MM.1S (cell line): ENCODE measurements at regions not wholly inside any gene's neighbourhood (a gene's known extent, or its start where the extent isn't known, plus 50 kb on each side); places are given as distances from the start of the nearest gene placed in this dataset.
"Not testable (repeated sequence)": the region's sequence is repeated elsewhere in the genome, so short reads cannot be mapped to it uniquely, and the experiment has no call there.

Experiments used
- DNase-seq: peaks from one replicate; pipeline ENCODE4 v3.0.0-alpha.2; 2015
- H2AFZ ChIP-seq: fragments of 300-600 bp; sonication (generic); 2 replicates; pipeline ENCODE4 v1.6.0; 2016; ENCODE audit warnings: antibody characterized with exemption, low read length
- H3F3A ChIP-seq: fragments of 300-600 bp; sonication (generic); 2 replicates; pipeline ENCODE4 v1.6.1; 2016; ENCODE audit warnings: mild to moderate bottlenecking, antibody characterized with exemption, low read length, moderate library complexity, mixed read lengths; ENCODE audit not compliant: insufficient read depth
- H3K27ac ChIP-seq: fragments of 300-600 bp; sonication (generic); 2 replicates; pipeline ENCODE4 v1.5.1; 2016; ENCODE audit warnings: mild to moderate bottlenecking, low read length
- H3K27me3 ChIP-seq: fragments of 300-600 bp; sonication (generic); replicated peaks from 2 replicates; pipeline ENCODE4 v1.6.0; 2016; ENCODE audit warnings: low read length; ENCODE audit not compliant: insufficient read depth
- H3K36me3 ChIP-seq: fragments of 300-600 bp; sonication (generic); replicated peaks from 2 replicates; pipeline ENCODE4 v1.6.1; 2016; ENCODE audit warnings: mild to moderate bottlenecking, low read length, mixed read lengths; ENCODE audit not compliant: insufficient read depth
- H3K4me1 ChIP-seq: fragments of 300-600 bp; sonication (generic); 2 replicates; pipeline ENCODE4 v1.6.1; 2016; ENCODE audit warnings: low read length, mixed read lengths
- H3K4me2 ChIP-seq: fragments of 300-600 bp; sonication (generic); 2 replicates; pipeline ENCODE4 v1.6.0; 2016; ENCODE audit warnings: low read depth, low read length
- H3K4me3 ChIP-seq: fragments of 300-600 bp; sonication (generic); 2 replicates; pipeline ENCODE4 v1.5.1; 2016; ENCODE audit warnings: low read length, mixed read lengths
- H3K79me2 ChIP-seq: fragments of 300-600 bp; sonication (generic); 2 replicates; pipeline ENCODE4 v1.6.1; 2016; ENCODE audit warnings: mixed run types, low read length, mixed read lengths
- H3K9ac ChIP-seq: fragments of 300-600 bp; sonication (generic); 2 replicates; pipeline ENCODE4 v1.6.1; 2016; ENCODE audit warnings: low read length, mixed read lengths
- H3K9me2 ChIP-seq: fragments of 300-600 bp; sonication (generic); replicated peaks from 2 replicates; pipeline ENCODE4 v1.6.1; 2016; ENCODE audit warnings: mild to moderate bottlenecking, low read length, mixed read lengths; ENCODE audit not compliant: insufficient read depth
- H3K9me3 ChIP-seq: fragments of 300-600 bp; sonication (generic); replicated peaks from 2 replicates; pipeline ENCODE4 v1.6.1; 2016; ENCODE audit warnings: mild to moderate bottlenecking, low read length, mixed read lengths; ENCODE audit not compliant: insufficient read depth
- H4K20me1 ChIP-seq: fragments of 300-600 bp; sonication (generic); 2 replicates; pipeline ENCODE4 v1.6.1; 2016; ENCODE audit warnings: mild to moderate bottlenecking, low read length, moderate library complexity, mixed read lengths; ENCODE audit not compliant: insufficient read depth
- EZH2 ChIP-seq: fragments of 300-600 bp; sonication (generic); optimal IDR thresholded peaks from 2 replicates; pipeline ENCODE3; 2017; ENCODE audit warnings: low read depth, mild to moderate bottlenecking, antibody characterized with exemption, low read length, mixed read lengths
- EZH2phosphoT487 ChIP-seq: fragments of 300-600 bp; sonication (generic); IDR thresholded peaks from 2 replicates; pipeline ENCODE4 v1.6.1; 2018; ENCODE audit warnings: antibody characterized with exemption, low read length
- TF ChIP-seq, protein P1 (sequence below): fragments of 300-600 bp; sonication (generic); IDR thresholded peaks from 2 replicates; pipeline ENCODE4 v1.5.1; 2016; ENCODE audit warnings: antibody characterized with exemption, low read length, mixed read lengths

DNA sequence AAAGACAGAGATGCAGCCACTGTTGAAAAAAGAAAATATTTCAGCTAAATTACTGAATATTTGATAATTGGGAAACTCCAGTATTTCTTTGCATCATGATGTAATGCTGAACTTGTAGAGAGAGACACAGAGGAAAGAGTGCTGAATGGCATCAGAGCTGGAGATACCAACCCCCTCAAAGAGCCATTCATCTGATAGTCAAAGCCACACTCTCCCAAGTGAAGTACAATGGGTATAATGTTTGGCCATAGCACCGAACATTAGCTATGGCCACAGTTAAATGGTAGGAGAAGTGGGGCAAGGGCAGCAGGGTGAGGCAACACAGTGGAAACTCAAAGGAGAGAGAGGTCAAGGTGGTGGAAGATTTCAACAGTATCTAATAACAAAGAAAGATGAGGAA is 107.5 kb upstream of the TNFSF4 start:
- no peaks in the 10 kb centered on the region for H4K20me1 ChIP-seq
- no peaks in the 10 kb centered on the region for H3K4me1 ChIP-seq
- H3K9me2 ChIP-seq, result no peaks in the 10 kb centered on the region
- H3K4me2 ChIP-seq, result no peak overlapping the region
- H3K79me2 ChIP-seq, result no peaks in the 10 kb centered on the region
- no peaks in the 10 kb centered on the region for H3K9me3 ChIP-seq
- no peaks in the 10 kb centered on the region for H3F3A ChIP-seq
- no peak overlapping the region for H2AFZ ChIP-seq
- no peaks in the 10 kb centered on the region for H3K36me3 ChIP-seq
- no peak overlapping the region for H3K27ac ChIP-seq
- no peak for TF ChIP-seq EZH2phosphoT487
- no peak for TF ChIP-seq EZH2
- TF ChIP-seq, protein P1, sequence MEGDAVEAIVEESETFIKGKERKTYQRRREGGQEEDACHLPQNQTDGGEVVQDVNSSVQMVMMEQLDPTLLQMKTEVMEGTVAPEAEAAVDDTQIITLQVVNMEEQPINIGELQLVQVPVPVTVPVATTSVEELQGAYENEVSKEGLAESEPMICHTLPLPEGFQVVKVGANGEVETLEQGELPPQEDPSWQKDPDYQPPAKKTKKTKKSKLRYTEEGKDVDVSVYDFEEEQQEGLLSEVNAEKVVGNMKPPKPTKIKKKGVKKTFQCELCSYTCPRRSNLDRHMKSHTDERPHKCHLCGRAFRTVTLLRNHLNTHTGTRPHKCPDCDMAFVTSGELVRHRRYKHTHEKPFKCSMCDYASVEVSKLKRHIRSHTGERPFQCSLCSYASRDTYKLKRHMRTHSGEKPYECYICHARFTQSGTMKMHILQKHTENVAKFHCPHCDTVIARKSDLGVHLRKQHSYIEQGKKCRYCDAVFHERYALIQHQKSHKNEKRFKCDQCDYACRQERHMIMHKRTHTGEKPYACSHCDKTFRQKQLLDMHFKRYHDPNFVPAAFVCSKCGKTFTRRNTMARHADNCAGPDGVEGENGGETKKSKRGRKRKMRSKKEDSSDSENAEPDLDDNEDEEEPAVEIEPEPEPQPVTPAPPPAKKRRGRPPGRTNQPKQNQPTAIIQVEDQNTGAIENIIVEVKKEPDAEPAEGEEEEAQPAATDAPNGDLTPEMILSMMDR, result no peak
- no peak for DNase-seq
- no peak overlapping the region for H3K4me3 ChIP-seq
- no peak overlapping the region for H3K9ac ChIP-seq
- H3K27me3 ChIP-seq, result no peaks in the 10 kb centered on the region

DNA sequence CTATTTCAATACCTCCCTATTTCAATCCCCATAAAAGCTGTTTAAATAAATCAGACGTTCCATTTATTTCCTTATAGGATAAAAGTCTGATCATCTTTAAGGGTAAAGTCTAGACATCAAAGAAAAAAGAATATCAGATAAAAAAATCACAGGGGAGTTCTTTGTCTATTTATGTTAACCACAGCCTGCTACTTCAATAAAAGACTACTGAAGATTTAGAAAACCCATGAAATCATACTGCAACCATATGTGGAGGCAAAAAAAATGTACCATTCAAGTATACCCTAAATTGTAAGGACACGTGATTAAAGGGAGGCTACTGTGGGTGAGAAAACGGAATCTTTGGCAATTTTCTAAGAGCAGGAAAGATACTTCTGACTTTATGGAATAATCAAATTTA is 108.2 kb upstream of the TNFSF4 start:
- Histone ChIP-seq H3K79me2 (no peaks in the 10 kb centered on the region), H3K9ac (no peak overlapping the region), H3K27me3 (no peaks in the 10 kb centered on the region), H3K4me3 (no peak overlapping the region), H3K27ac (no peak overlapping the region), H3K9me3 (no peaks in the 10 kb centered on the region), H4K20me1 (no peaks in the 10 kb centered on the region), H3F3A (no peaks in the 10 kb centered on the region), H3K9me2 (no peaks in the 10 kb centered on the region), H3K36me3 (no peaks in the 10 kb centered on the region), H2AFZ (no peak overlapping the region), H3K4me2 (no peak overlapping the region), H3K4me1 (no peaks in the 10 kb centered on the region)
- no peak for TF ChIP-seq EZH2
- TF ChIP-seq, protein P1, result no peak
- no peak for TF ChIP-seq EZH2phosphoT487
- no peak for DNase-seq

DNA sequence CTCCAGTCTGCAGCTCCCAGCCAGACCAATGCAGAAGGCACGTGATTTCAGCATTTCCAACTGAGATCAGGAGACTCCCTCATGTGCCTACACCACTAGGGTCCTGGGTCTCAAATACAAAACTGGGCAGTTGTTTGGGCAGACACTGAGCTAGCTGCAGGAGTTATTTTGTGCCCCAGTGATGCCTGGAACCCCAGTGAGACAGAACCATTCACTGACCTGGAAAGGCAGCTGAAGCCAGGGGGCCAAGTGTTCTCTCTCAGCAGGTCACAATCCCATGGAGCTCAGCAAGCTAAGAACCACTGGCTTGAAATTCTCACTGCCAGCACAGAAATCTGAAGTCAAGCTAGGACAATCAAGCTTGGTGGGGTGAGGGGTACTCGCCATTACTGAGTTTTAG is 111.7 kb upstream of the TNFSF4 start:
- TF ChIP-seq, protein P1, result no peak
- no peak for TF ChIP-seq EZH2
- no peak for TF ChIP-seq EZH2phosphoT487
- no peaks in the 10 kb centered on the region for H3F3A ChIP-seq
- H3K4me1 ChIP-seq, result no peaks in the 10 kb centered on the region
- no peak overlapping the region for H3K27ac ChIP-seq
- H3K79me2 ChIP-seq, result no peaks in the 10 kb centered on the region
- no peaks in the 10 kb centered on the region for H3K36me3 ChIP-seq
- DNase-seq, result no peak
- H3K9ac ChIP-seq, result no peak overlapping the region
- H3K4me2 ChIP-seq, result no peak overlapping the region
- no peaks in the 10 kb centered on the region for H4K20me1 ChIP-seq
- no peak overlapping the region for H2AFZ ChIP-seq
- no peaks in the 10 kb centered on the region for H3K27me3 ChIP-seq
- no peak overlapping the region for H3K4me3 ChIP-seq
- H3K9me2 ChIP-seq, result no peaks in the 10 kb centered on the region
- H3K9me3 ChIP-seq, result no peaks in the 10 kb centered on the region

DNA sequence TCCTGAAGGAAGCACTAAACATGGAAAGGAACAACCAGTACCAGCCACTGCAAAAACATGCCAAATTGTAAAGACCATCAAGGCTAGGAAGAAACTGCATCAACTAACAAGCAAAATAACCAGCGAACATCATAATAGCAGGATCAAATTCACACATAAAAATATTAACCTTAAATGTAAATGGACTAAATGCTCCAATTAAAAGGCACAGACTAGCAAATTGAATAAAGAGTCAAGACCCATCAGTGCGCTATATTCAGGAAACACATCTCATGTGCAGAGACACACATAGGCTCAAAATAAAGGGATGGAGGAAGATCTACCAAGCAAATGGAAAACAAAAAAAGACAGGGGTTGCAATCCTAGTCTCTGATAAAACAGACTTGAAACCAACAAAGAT is 117.2 kb upstream of the TNFSF4 start:
- DNase-seq, H3K27me3 ChIP-seq, H3K9me3 ChIP-seq, H3K4me3 ChIP-seq, H3K9ac ChIP-seq, H3K36me3 ChIP-seq, H3K4me2 ChIP-seq, H4K20me1 ChIP-seq, H3K27ac ChIP-seq, H3K4me1 ChIP-seq, H2AFZ ChIP-seq, H3K79me2 ChIP-seq, H3K9me2 ChIP-seq, H3F3A ChIP-seq: not testable (repeated sequence)

DNA sequence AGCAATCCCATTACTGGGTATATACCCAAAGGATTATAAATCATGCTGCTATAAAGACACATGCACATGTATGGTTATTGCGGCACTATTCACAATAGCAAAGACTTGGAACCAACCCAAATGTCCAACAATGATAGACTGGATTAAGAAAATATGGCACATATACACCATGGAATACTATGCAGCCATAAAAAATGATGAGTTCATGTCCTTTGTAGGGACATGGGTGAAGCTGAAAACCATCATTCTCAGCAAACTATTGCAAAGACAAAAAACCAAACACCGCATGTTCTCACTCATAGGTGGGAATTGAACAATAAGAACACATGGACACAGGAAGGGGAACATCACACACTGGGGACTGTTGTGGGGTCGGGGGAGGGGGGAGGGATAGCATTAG is 120.9 kb upstream of the TNFSF4 start:
- not testable (repeated sequence) for H3K4me3 ChIP-seq, H2AFZ ChIP-seq, H3K27ac ChIP-seq, H4K20me1 ChIP-seq, H3F3A ChIP-seq, H3K9me3 ChIP-seq, H3K9me2 ChIP-seq, H3K27me3 ChIP-seq, H3K9ac ChIP-seq, H3K4me1 ChIP-seq, H3K36me3 ChIP-seq, H3K4me2 ChIP-seq, DNase-seq, H3K79me2 ChIP-seq
